ENCODE measurements at regions not wholly inside any gene's neighbourhood (a gene's known extent, or its start where the extent isn't known, plus 50 kb on each side); places are given as distances from the start of the nearest gene placed in this dataset.

- H3K4me1 ChIP-seq (ENCODE audit: control insufficient read depth, insufficient read depth, low read length), result no peaks in the 10 kb centered on the region
- POLR2A ChIA-PET, result no interaction called here
- no peaks in the 10 kb centered on the region for H3K36me3 ChIP-seq (ENCODE audit: control insufficient read depth in 2 of 2, insufficient read depth in 1 of 2, low read length in 2 of 2)
- H3K27ac ChIP-seq (ENCODE audit: extremely low read depth, low read depth, low read length), result no peak overlapping the region
- TF ChIP-seq EGR2 (tag by site-specific recombination; IDR thresholded peaks at IDR 0.05; ENCODE audit: low read depth), result no peak
- TF ChIP-seq ELK4 (IDR thresholded peaks at IDR 0.05; ENCODE audit: borderline replicate concordance, low read depth, low read length), result no peak
- no peak for TF ChIP-seq ZNF777 (tag by site-specific recombination; IDR thresholded peaks at IDR 0.05; ENCODE audit: borderline replicate concordance)
- TF ChIP-seq ZNF548 (tag by site-specific recombination; IDR thresholded peaks at IDR 0.05), result no peak
- no peak for TF ChIP-seq ZNF391 (tag by site-specific recombination; IDR thresholded peaks at IDR 0.05; ENCODE audit: borderline replicate concordance, low read depth)
- TF ChIP-seq ZNF555 (tag by site-specific recombination; conservative IDR thresholded peaks at IDR 0.05), result no peak
- TF ChIP-seq ZNF157 (tag by site-specific recombination; IDR thresholded peaks at IDR 0.05), result no peak
- no peak for TF ChIP-seq ZNF544 (tag by site-specific recombination; IDR thresholded peaks at IDR 0.05)
- TF ChIP-seq ZEB2 (tag by site-specific recombination; IDR thresholded peaks at IDR 0.05), result no peak
- no peak for TF ChIP-seq ZNF266 (tag by site-specific recombination; IDR thresholded peaks at IDR 0.05; ENCODE audit: low read depth)
- TF ChIP-seq ZNF510 (tag by site-specific recombination; IDR thresholded peaks at IDR 0.05; ENCODE audit: insufficient replicate concordance), result no peak
- TF ChIP-seq ZNF48 (tag by site-specific recombination; IDR thresholded peaks at IDR 0.05), result no peak
- no peak for TF ChIP-seq ZNF549 (tag by site-specific recombination; IDR thresholded peaks at IDR 0.05)
- no peak for TF ChIP-seq GFI1B (tag by site-specific recombination; IDR thresholded peaks at IDR 0.05)
- no peak for TF ChIP-seq ZNF692 (tag by site-specific recombination; IDR thresholded peaks at IDR 0.05)
- no peak for TF ChIP-seq KLF17 (tag by site-specific recombination; IDR thresholded peaks at IDR 0.05)
- CTCF ChIA-PET, result interaction anchor here (0.7 kb wide), 1 partner anchor 260 kb away, joined by 3 read pairs; no protein-coding TSS in a partner anchor
- H3K4me3 ChIP-seq (ENCODE audit: low read depth, low read length), result no peak overlapping the region
- H3K9me3 ChIP-seq (ENCODE audit: control insufficient read depth, insufficient read depth, low read depth, low read length), result no peaks in the 10 kb centered on the region
These were observed 82.5 kb upstream of the MSX1 start for GRCh38 chr4:4776934-4777333.

- no peak overlapping the region for H3K4me3 ChIP-seq (ENCODE audit: low read depth, low read length)
- H3K36me3 ChIP-seq (ENCODE audit: control insufficient read depth in 2 of 2, insufficient read depth in 1 of 2, low read length in 2 of 2), result no peaks in the 10 kb centered on the region
- H3K9me3 ChIP-seq (ENCODE audit: control insufficient read depth, insufficient read depth, low read depth, low read length), result no peaks in the 10 kb centered on the region
- no peaks in the 10 kb centered on the region for H3K4me1 ChIP-seq (ENCODE audit: control insufficient read depth, insufficient read depth, low read length)
- ChIA-PET CTCF (interaction anchor here (0.7 kb wide), 1 partner anchor 259 kb away, joined by 3 read pairs; no protein-coding TSS in a partner anchor), POLR2A (no interaction called here)
- no peak overlapping the region for H3K27ac ChIP-seq (ENCODE audit: extremely low read depth, low read depth, low read length)
- no peak for TF ChIP-seq ZNF830 (tag by site-specific recombination; IDR thresholded peaks at IDR 0.05; ENCODE audit: low read depth)
- TF ChIP-seq ZNF510 (tag by site-specific recombination; IDR thresholded peaks at IDR 0.05; ENCODE audit: insufficient replicate concordance), result no peak
- TF ChIP-seq WT1 (tag by site-specific recombination; IDR thresholded peaks at IDR 0.05), result no peak
- TF ChIP-seq ZBTB17 (tag by site-specific recombination; IDR thresholded peaks at IDR 0.05), result no peak
- TF ChIP-seq SP2 (tag by site-specific recombination; IDR thresholded peaks at IDR 0.05), result no peak
- TF ChIP-seq ZNF449 (tag by site-specific recombination; IDR thresholded peaks at IDR 0.05), result no peak
- TF ChIP-seq ZNF23 (tag by site-specific recombination; IDR thresholded peaks at IDR 0.05; ENCODE audit: borderline replicate concordance), result no peak
- TF ChIP-seq GLIS2 (tag by site-specific recombination; IDR thresholded peaks at IDR 0.05), result no peak
- TF ChIP-seq ZNF513 (tag by site-specific recombination; IDR thresholded peaks at IDR 0.05), result no peak
- no peak for TF ChIP-seq ZNF843 (tag by site-specific recombination; IDR thresholded peaks at IDR 0.05)
- no peak for TF ChIP-seq REPIN1 (tag by site-specific recombination; IDR thresholded peaks at IDR 0.05; ENCODE audit: low read depth)
- no peak for TF ChIP-seq KLF8 (tag by site-specific recombination; IDR thresholded peaks at IDR 0.05)
These were observed 83.1 kb upstream of the MSX1 start for GRCh38 chr4:4776335-4776734.

All from HEK293 (cell line).